ENCODE measurements at regions not wholly inside any gene's neighbourhood (a gene's known extent, or its start where the extent isn't known, plus 50 kb on each side); places are given as distances from the start of the nearest gene placed in this dataset.

DNA sequence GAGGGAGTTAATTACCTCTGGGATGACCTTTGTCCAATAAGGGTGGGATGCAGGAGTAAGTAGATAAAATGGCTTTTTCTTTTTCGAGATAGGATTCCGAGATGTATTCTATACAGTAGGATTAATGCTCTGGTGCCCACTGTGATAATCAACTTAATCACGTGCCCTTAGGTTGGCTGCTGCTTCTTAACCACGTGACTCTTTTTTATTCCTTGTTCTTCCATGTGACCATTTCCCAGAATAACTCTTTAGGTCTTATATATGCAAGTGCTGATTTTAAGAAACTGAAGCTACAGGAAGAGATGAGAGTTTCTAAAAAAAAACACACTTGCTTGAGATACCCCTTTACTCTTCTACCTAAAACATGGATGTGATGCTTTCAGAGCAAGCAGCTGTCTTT is 1628.9 kb downstream of the PCDH7 start:
- TF ChIP-seq POLR2A (IDR thresholded peaks at IDR 0.05), result no peak
- TF ChIP-seq EP300 (IDR thresholded peaks at IDR 0.05), result no peak
